Esophagus squamous epithelium (tissue), 5 donors: ENCODE measurements at regions not wholly inside any gene's neighbourhood (a gene's known extent, or its start where the extent isn't known, plus 50 kb on each side); places are given as distances from the start of the nearest gene placed in this dataset.

Source experiments
- DNase-seq: peaks from one replicate; lab custom pipeline; 2025; lab: John Stamatoyannopoulos, UW
- H3K27ac ChIP-seq, 4 donors: fragments of 200-600 bp; sonication (generic); one replicate each; pipeline ENCODE4 v1.5.1; 2016 to 2019; ENCODE audit warnings: mild to moderate bottlenecking in 1 of 4
- H3K27me3 ChIP-seq, 4 donors: fragments of 200-600 bp; sonication (generic); 1 replicate in 3 of 4; 2 replicates in 1 of 4; pipeline versions ENCODE4 v1.5.1 to v1.6.0; 2017 to 2021; ENCODE audit warnings: antibody characterized with exemption in 1 of 4
- H3K36me3 ChIP-seq, 3 donors: fragments of 200-600 bp; sonication (generic); one replicate each; pipeline ENCODE4 v1.5.1; 2016 to 2019
- H3K4me1 ChIP-seq, 3 donors: fragments of 200-600 bp; sonication (generic); one replicate each; pipeline ENCODE4 v1.5.1; 2017 to 2019
- H3K4me3 ChIP-seq, 4 donors: fragments of 200-600 bp; sonication (generic); 1 replicate in 3 of 4; 2 replicates in 1 of 4; pipeline ENCODE4 v1.5.1; 2016 to 2019; ENCODE audit warnings: mild to moderate bottlenecking in 2 of 4, moderate library complexity in 1 of 4
- H3K9me3 ChIP-seq, 3 donors: fragments of 200-600 bp; sonication (generic); one replicate each; pipeline ENCODE4 v1.5.1; 2016 to 2019
- POLR2A ChIP-seq, 4 donors: fragments of 450-650 bp; IDR thresholded peaks; one replicate each; pipeline ENCODE4 v1.6.1; 2017; ENCODE audit warnings: antibody characterized with exemption in 4 of 4, mild to moderate bottlenecking in 4 of 4, moderate library complexity in 3 of 4
- WGBS, 2 donors: methylation state at CpG; one replicate each; pipeline ENCODE4 v1.1.5; 2018; 5-methylcytosine and 5-hydroxymethylcytosine counted together
- intact Hi-C: fragments of 100-400 bp; cut with DNase I; formaldehyde crosslinking; loops from one replicate; pipeline ENCODE4 v1.15.0; 2022
- TF ChIP-seq, protein P1 (sequence below), 6 experiments: fragments of 450-650 bp in 4 of 6; fragments of 200-600 bp in 2 of 6; sonication (generic) in 2 of 6; IDR thresholded peaks; one replicate each; pipeline ENCODE4 v1.5.1; 2016 to 2019; ENCODE audit warnings: antibody characterized with exemption in 6 of 6, mild to moderate bottlenecking in 4 of 6, moderate library complexity in 4 of 6
- donor health status: DM: yes; HTN: yes; CAD: no.

DNA sequence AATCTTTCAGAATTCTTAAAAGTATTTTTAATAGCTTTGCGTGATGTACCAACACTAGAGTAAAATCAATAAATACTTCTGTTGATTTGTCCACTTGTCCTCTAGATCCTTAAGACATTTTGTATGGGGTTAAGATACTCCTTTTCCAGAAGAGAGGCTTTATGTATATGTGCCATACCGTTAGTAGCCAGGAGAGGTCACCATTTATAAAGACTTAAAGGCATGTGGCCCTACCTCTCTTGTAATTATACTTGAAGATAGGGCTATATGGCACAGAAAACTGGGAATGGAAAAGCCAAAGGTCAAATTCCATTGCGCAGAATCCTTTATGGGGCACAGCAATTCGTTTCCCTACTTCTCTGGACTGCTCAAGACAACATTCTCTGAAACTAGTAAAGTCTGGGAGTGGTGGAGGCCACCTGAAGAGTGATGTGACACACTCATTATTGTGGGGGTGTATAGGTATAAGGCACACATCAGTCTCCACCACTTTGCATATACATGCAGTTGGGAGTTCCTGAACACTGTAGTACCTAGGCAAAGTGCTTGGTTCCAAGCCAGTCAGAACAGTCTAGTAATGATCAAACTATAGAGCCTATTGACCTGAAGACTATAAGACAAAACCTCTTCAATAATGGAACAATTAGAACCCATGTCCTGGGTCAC, 140.1 kb upstream of the FBXL17 start:
- no peak for TF ChIP-seq POLR2A (IDR thresholded peaks at IDR 0.05)
- TF ChIP-seq, protein P1, sequence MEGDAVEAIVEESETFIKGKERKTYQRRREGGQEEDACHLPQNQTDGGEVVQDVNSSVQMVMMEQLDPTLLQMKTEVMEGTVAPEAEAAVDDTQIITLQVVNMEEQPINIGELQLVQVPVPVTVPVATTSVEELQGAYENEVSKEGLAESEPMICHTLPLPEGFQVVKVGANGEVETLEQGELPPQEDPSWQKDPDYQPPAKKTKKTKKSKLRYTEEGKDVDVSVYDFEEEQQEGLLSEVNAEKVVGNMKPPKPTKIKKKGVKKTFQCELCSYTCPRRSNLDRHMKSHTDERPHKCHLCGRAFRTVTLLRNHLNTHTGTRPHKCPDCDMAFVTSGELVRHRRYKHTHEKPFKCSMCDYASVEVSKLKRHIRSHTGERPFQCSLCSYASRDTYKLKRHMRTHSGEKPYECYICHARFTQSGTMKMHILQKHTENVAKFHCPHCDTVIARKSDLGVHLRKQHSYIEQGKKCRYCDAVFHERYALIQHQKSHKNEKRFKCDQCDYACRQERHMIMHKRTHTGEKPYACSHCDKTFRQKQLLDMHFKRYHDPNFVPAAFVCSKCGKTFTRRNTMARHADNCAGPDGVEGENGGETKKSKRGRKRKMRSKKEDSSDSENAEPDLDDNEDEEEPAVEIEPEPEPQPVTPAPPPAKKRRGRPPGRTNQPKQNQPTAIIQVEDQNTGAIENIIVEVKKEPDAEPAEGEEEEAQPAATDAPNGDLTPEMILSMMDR (IDR thresholded peaks at IDR 0.05) = peak; percentile 17 to 60 (median 48)
- Histone ChIP-seq H3K27me3 (no peaks in the 10 kb centered on the region), H3K4me3 (no peak overlapping the region), H3K4me1 (no peaks in the 10 kb centered on the region), H3K9me3 (peaks cover 0 to 4% (median 0%) of the 10 kb centered on the region in 3 donors), H3K36me3 (no peaks in the 10 kb centered on the region), H3K27ac (no peak overlapping the region)
- intact Hi-C loops = no loop called here
- WGBS, 2 donors = 13 to 28% methylated on average over 4 of the region's 4 CpGs
- DNase-seq = no peak

DNA sequence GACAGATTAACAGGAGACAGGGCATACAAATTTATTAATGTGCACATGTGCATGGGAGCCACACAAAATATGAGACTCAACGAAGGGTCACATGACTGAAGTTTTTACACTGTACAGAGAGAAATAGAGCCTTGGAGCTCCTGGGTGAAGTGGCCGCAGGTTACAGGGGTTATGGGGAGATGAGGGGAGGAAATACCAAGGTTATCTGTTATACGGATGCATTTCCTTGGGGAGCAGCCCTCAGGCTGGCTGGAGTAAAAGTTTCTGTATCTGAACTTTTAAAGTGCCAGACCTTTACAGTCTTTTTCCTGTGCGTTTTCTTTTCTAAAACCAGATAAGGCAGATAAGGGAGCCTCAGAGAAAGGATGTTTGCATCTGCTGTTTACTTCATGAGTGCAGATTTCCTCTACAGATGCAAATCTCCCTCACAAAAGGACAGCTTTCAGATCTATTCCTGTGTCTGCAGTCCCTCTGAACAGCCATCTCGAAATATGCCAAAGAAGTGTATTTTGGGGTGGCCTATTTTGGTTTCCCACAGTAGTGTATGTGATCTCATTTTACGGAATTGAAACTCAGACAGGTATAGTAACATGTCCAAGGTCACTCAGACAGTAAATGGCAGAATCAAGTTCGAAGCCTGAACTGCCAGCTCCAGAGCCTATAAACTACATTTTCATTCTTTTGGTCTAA, 139.3 kb upstream of the FBXL17 start:
- intact Hi-C loops = no loop called here
- Histone ChIP-seq H3K9me3 (no peaks in the 10 kb centered on the region), H3K36me3 (no peaks in the 10 kb centered on the region), H3K4me3 (no peak overlapping the region), H3K27ac (no peak overlapping the region), H3K27me3 (no peaks in the 10 kb centered on the region), H3K4me1 (no peaks in the 10 kb centered on the region)
- DNase-seq = no peak
- TF ChIP-seq POLR2A (IDR thresholded peaks at IDR 0.05) = no peak
- TF ChIP-seq, protein P1 (IDR thresholded peaks at IDR 0.05) = no peak
- 29 to 38% methylated on average over 7 of the region's 7 CpGs for WGBS, 2 donors

DNA sequence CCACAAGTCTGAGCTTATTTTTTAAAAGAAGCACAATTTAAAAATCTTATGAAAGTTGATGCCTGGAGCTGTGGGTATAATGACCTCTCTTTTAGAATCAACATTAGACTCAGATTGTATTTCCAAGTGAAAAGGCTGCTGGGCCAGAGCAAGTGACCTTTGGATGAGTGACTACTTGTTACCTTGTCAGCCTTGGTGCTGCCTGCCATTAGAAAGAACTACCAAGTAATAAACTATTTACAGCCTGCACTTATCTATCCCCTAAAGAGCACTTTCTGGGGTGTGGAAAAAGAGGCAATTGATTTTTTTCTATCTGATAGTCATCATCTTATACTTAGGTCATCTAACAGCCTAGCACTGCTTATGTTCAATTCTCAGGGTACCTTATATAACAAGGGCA, 134.9 kb upstream of the FBXL17 start:
- TF ChIP-seq, protein P1 (IDR thresholded peaks at IDR 0.05) = no peak
- TF ChIP-seq POLR2A (IDR thresholded peaks at IDR 0.05) = no peak
- Histone ChIP-seq H3K9me3 (no peaks in the 10 kb centered on the region), H3K4me1 (no peaks in the 10 kb centered on the region), H3K27ac (no peak overlapping the region), H3K36me3 (no peaks in the 10 kb centered on the region), H3K27me3 (no peaks in the 10 kb centered on the region), H3K4me3 (no peak overlapping the region)
- no peak for DNase-seq
- intact Hi-C loops = no loop called here

DNA sequence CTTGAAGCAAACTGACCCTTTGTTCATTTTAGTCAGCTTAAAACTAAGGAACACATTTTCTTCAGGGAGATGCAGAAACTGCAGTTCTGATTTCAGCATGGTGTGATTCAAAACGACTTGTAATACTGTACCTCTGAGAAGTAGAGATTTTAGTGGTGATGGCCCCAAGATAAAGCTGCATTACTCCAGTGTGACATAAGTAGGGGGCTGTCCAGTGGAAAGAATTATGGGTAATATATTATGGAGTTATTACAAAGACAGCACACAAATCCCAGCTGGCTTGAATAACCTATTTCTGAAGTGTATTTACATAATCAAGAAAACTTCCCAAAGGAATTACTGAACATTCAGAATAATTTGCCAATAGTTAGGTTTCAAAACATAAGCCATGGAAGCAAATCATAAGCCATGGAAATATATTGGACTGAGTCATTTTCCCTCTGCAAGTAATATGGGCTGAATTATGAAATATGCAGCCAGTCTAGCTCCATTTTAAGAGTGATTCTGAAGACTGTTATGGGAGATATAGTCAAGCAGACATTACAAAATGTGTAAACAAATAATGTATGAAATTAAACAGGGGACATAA, 133.7 kb upstream of the FBXL17 start:
- TF ChIP-seq, protein P1 (IDR thresholded peaks at IDR 0.05) = no peak
- no peak for TF ChIP-seq POLR2A (IDR thresholded peaks at IDR 0.05)
- WGBS, 2 donors = 15 to 27% methylated on average over 1 of the region's 1 CpG
- no peak overlapping the region for H3K4me3 ChIP-seq
- no peaks in the 10 kb centered on the region for H3K9me3 ChIP-seq
- no peak for DNase-seq
- intact Hi-C loops = no loop called here
- no peak overlapping the region for H3K27ac ChIP-seq
- H3K36me3 ChIP-seq = no peaks in the 10 kb centered on the region
- no peaks in the 10 kb centered on the region for H3K27me3 ChIP-seq
- no peaks in the 10 kb centered on the region for H3K4me1 ChIP-seq

DNA sequence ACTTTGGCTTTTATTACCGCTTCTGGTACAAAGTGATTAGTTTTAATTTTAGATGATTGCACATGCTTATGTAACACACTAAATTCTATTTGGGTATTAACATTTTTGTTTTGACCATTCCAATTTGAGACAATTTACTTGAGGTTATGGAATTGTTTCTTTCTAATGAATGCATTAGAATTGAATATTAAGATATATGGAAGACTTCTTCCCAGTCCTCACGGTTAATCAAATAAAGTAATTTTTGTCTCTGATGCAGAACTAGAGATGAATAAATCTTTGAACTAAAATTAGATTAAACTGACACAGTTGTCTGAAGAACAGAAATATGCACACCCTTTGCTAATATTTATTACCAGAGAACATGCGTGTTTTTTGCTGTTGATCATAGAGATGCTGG, 127.1 kb upstream of the FBXL17 start:
- Histone ChIP-seq H3K4me3 (no peak overlapping the region), H3K9me3 (no peaks in the 10 kb centered on the region), H3K27me3 (no peaks in the 10 kb centered on the region), H3K4me1 (no peaks in the 10 kb centered on the region), H3K27ac (no peak overlapping the region), H3K36me3 (no peaks in the 10 kb centered on the region)
- intact Hi-C loops = no loop called here
- 63 to 77% methylated on average over 3 of the region's 3 CpGs for WGBS, 2 donors
- DNase-seq = no peak
- TF ChIP-seq, protein P1 (IDR thresholded peaks at IDR 0.05) = no peak
- no peak for TF ChIP-seq POLR2A (IDR thresholded peaks at IDR 0.05)
